HEK293 (cell line): ENCODE measurements at regions not wholly inside any gene's neighbourhood (a gene's known extent, or its start where the extent isn't known, plus 50 kb on each side); places are given as distances from the start of the nearest gene placed in this dataset.

Source experiments
- CTCF ChIA-PET: fragments of 350-600 bp; formaldehyde crosslinking; extraction: SDS; loops from one replicate; lab custom pipeline; 2021; ENCODE audit warnings: antibody characterized with exemption; lab: Yijun Ruan, JAX
- POLR2A ChIA-PET: fragments of 300-600 bp; formaldehyde crosslinking; extraction: SDS; loops from one replicate; lab custom pipeline; 2020; ENCODE audit warnings: antibody characterized with exemption, inconsistent platforms; lab: Yijun Ruan, JAX
- H3K27ac ChIP-seq: fragments of 200-500 bp; sonication (Bioruptor generic); 2 replicates; pipeline ENCODE4 v1.5.1; 2014; ENCODE audit warnings: low read depth, low read length, control low read depth, inconsistent platforms; ENCODE audit errors: extremely low read depth
- H3K36me3 ChIP-seq, 2 experiments: fragments of 200-500 bp in 1 of 2; sonication (Bioruptor generic) in 1 of 2; 1 replicate in 1 of 2; 2 replicates in 1 of 2; pipeline ENCODE4 v1.5.1; 2014 to 2017; ENCODE audit warnings: inconsistent platforms in 2 of 2, low read length in 2 of 2; ENCODE audit not compliant: control insufficient read depth in 2 of 2, insufficient read depth in 1 of 2
- H3K4me1 ChIP-seq: fragments of 200-500 bp; sonication (Bioruptor generic); 2 replicates; pipeline ENCODE4 v1.5.1; 2014; ENCODE audit warnings: mild to moderate bottlenecking, low read length, inconsistent platforms; ENCODE audit not compliant: control insufficient read depth, insufficient read depth
- H3K4me3 ChIP-seq: 2 replicates; pipeline ENCODE4 v1.5.1; 2011; ENCODE audit warnings: low read depth, mild to moderate bottlenecking, control low read depth, low read length, moderate library complexity
- H3K9me3 ChIP-seq: fragments of 200-500 bp; sonication (Bioruptor generic); 2 replicates; pipeline ENCODE4 v1.5.1; 2014; ENCODE audit warnings: low read depth, low read length, inconsistent platforms; ENCODE audit not compliant: control insufficient read depth, insufficient read depth
- BCL11B ChIP-seq: fragments of 450-650 bp; formaldehyde crosslinking; IDR thresholded peaks from 2 replicates; pipeline ENCODE4 v1.5.1; 2016; ENCODE audit warnings: low read depth, missing biosample characterization, missing genetic modification characterization
- GFI1B ChIP-seq: fragments of 450-650 bp; formaldehyde crosslinking; IDR thresholded peaks from 2 replicates; pipeline ENCODE4 v1.5.1; 2016; ENCODE audit warnings: missing biosample characterization, missing genetic modification characterization
- KLF9 ChIP-seq: fragments of 450-650 bp; formaldehyde crosslinking; IDR thresholded peaks from 2 replicates; pipeline ENCODE4 v1.5.1; 2016; ENCODE audit warnings: missing biosample characterization, missing genetic modification characterization, low read depth
- OSR2 ChIP-seq: fragments of 450-650 bp; formaldehyde crosslinking; IDR thresholded peaks from 2 replicates; pipeline ENCODE4 v1.5.1; 2016; ENCODE audit warnings: missing biosample characterization, missing genetic modification characterization
- SETDB1 ChIP-seq: IDR thresholded peaks from one replicate; pipeline ENCODE4 v1.6.1; 2017; ENCODE audit warnings: mild to moderate bottlenecking, low read length, moderate library complexity, mixed read lengths; ENCODE audit not compliant: insufficient read length
- ZBTB8A ChIP-seq: fragments of 450-650 bp; formaldehyde crosslinking; IDR thresholded peaks from 2 replicates; pipeline ENCODE4 v1.5.1; 2016; ENCODE audit warnings: missing biosample characterization, missing genetic modification characterization
- ZFP3 ChIP-seq: fragments of 450-650 bp; formaldehyde crosslinking; IDR thresholded peaks from 2 replicates; pipeline ENCODE4 v1.5.1; 2016; ENCODE audit warnings: low read depth, missing biosample characterization, missing genetic modification characterization
- ZNF16 ChIP-seq: fragments of 450-650 bp; formaldehyde crosslinking; IDR thresholded peaks from 2 replicates; pipeline ENCODE4 v1.5.1; 2016; ENCODE audit warnings: low read depth, missing biosample characterization, missing genetic modification characterization
- ZNF404 ChIP-seq: fragments of 450-650 bp; formaldehyde crosslinking; IDR thresholded peaks from 2 replicates; pipeline ENCODE4 v1.5.1; 2017; ENCODE audit warnings: missing biosample characterization, missing genetic modification characterization
- ZNF433 ChIP-seq: fragments of 450-650 bp; formaldehyde crosslinking; IDR thresholded peaks from 2 replicates; pipeline ENCODE4 v1.5.1; 2016; ENCODE audit warnings: missing biosample characterization, missing genetic modification characterization, low read depth
- ZNF548 ChIP-seq: fragments of 450-650 bp; formaldehyde crosslinking; IDR thresholded peaks from 2 replicates; pipeline ENCODE4 v1.5.1; 2016; ENCODE audit warnings: missing biosample characterization, missing genetic modification characterization
- ZNF600 ChIP-seq: fragments of 450-650 bp; formaldehyde crosslinking; IDR thresholded peaks from 2 replicates; pipeline ENCODE4 v1.5.1; 2016; ENCODE audit warnings: missing biosample characterization, missing genetic modification characterization
- ZNF658 ChIP-seq: fragments of 450-650 bp; formaldehyde crosslinking; IDR thresholded peaks from 2 replicates; pipeline ENCODE4; 2016; ENCODE audit warnings: missing biosample characterization, missing genetic modification characterization
- ZSCAN30 ChIP-seq: fragments of 450-650 bp; IDR thresholded peaks from 2 replicates; pipeline ENCODE4 v1.5.1; 2018; ENCODE audit warnings: missing biosample characterization, mild to moderate bottlenecking, missing genetic modification characterization, moderate library complexity
- TF ChIP-seq, protein P1 (sequence below): fragments of 450-650 bp; formaldehyde crosslinking; IDR thresholded peaks from 2 replicates; pipeline ENCODE4 v1.5.1; 2017; ENCODE audit warnings: missing biosample characterization, missing genetic modification characterization
- TF ChIP-seq, protein P2 (sequence below): fragments of 450-650 bp; formaldehyde crosslinking; IDR thresholded peaks from 2 replicates; pipeline ENCODE4 v1.5.1; 2016; ENCODE audit warnings: missing biosample characterization, missing genetic modification characterization
- TF ChIP-seq, protein P3 (sequence below): fragments of 450-650 bp; IDR thresholded peaks from 2 replicates; pipeline ENCODE4 v1.5.1; 2018; ENCODE audit warnings: missing biosample characterization, mild to moderate bottlenecking, missing genetic modification characterization
- TF ChIP-seq, protein P4 (sequence below): fragments of 450-650 bp; formaldehyde crosslinking; IDR thresholded peaks from 2 replicates; pipeline ENCODE4 v1.5.1; 2016; ENCODE audit warnings: missing biosample characterization, missing genetic modification characterization
- TF ChIP-seq, protein P5 (sequence below): fragments of 450-650 bp; formaldehyde crosslinking; IDR thresholded peaks from 2 replicates; pipeline ENCODE4 v1.5.1; 2016; ENCODE audit warnings: missing biosample characterization, missing genetic modification characterization, borderline replicate concordance

DNA sequence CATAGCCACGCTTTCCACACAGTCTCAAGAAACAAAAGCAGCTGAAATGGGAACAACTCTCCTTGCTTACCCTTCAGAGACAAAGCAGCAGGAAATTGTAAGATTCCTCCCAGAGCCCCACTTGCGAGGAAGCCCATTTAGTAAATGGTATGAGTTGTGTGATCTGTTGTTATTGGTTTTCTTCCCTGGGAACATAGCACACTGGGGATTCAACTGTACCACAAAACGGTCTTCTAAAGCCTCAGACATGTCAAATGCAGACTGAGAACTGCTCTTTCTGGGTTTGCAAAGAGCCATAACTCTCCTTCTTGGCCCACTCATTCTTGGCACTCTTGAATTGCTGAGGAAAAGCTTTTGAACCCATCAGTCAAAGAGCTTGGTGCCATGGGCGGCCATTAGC, 101.0 kb upstream of the COL8A1 start:
- no peak overlapping the region for H3K27ac ChIP-seq

DNA sequence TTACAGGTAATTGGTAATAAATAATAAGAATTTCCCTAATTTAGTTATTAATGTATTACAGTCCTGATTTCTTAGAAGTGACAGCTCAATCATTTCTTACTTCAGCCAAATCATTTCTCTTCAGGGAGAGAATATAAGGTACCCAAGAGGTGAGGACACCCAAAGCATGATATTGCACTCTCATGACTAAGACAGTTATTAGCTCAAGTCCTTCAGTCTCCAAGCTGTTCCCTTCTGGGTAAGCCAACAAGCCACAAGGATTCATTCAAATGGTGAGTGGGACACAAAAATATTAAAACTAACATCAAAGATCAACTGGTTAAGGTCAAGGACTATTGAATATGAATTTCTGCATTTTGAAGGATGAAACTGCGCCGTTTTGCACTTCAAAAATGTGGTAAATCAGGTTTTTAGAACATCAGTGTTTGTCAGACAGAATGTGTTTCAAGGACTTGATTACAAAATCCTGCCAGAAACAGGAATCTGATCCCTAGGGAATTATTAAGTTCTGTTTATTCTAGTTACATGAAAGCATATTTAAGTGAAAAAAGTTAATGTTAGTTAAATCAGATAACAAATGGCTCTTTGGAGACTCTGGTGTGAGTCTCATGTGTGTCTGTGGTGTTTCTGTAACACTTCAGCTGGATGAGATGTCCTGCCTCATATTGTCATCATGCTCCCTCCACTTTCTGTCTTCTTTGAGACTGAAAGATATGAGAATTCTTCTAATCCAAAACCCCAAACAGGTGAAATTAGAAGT, 101.7 kb upstream of the COL8A1 start:
- H3K4me1 ChIP-seq: no peaks in the 10 kb centered on the region
- H3K4me3 ChIP-seq: no peak overlapping the region
- ChIA-PET POLR2A (no interaction called here), CTCF (no interaction called here)
- H3K9me3 ChIP-seq: no peaks in the 10 kb centered on the region
- H3K36me3 ChIP-seq: no peaks in the 10 kb centered on the region
- no peak overlapping the region for H3K27ac ChIP-seq
- TF ChIP-seq SETDB1 (no peak), ZSCAN30 (tag by site-specific recombination) (no peak), KLF9 (tag by site-specific recombination) (no peak), ZFP3 (tag by site-specific recombination) (no peak)
- TF ChIP-seq, protein P1, sequence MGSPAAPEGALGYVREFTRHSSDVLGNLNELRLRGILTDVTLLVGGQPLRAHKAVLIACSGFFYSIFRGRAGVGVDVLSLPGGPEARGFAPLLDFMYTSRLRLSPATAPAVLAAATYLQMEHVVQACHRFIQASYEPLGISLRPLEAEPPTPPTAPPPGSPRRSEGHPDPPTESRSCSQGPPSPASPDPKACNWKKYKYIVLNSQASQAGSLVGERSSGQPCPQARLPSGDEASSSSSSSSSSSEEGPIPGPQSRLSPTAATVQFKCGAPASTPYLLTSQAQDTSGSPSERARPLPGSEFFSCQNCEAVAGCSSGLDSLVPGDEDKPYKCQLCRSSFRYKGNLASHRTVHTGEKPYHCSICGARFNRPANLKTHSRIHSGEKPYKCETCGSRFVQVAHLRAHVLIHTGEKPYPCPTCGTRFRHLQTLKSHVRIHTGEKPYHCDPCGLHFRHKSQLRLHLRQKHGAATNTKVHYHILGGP: no peak
- TF ChIP-seq, all 188 proteins: peak for 0

More for the DNA sequence above, 101.0 kb upstream of the COL8A1 start:
- Histone ChIP-seq H3K4me1 (no peaks in the 10 kb centered on the region), H3K4me3 (no peak overlapping the region), H3K36me3 (no peaks in the 10 kb centered on the region), H3K9me3 (no peaks in the 10 kb centered on the region)
- POLR2A ChIA-PET: no interaction called here
- TF ChIP-seq, protein P2, sequence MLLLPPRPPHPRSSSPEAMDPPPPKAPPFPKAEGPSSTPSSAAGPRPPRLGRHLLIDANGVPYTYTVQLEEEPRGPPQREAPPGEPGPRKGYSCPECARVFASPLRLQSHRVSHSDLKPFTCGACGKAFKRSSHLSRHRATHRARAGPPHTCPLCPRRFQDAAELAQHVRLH: no peak
- TF ChIP-seq GFI1B (tag by site-specific recombination) (no peak), ZNF404 (no peak), ZNF658 (tag by site-specific recombination) (no peak), BCL11B (tag by site-specific recombination) (no peak), OSR2 (tag by site-specific recombination) (no peak), ZNF548 (tag by site-specific recombination) (no peak), ZNF16 (tag by site-specific recombination) (no peak), ZNF433 (no peak), ZNF600 (tag by site-specific recombination) (no peak), ZBTB8A (tag by site-specific recombination) (no peak)
- TF ChIP-seq, protein P3, sequence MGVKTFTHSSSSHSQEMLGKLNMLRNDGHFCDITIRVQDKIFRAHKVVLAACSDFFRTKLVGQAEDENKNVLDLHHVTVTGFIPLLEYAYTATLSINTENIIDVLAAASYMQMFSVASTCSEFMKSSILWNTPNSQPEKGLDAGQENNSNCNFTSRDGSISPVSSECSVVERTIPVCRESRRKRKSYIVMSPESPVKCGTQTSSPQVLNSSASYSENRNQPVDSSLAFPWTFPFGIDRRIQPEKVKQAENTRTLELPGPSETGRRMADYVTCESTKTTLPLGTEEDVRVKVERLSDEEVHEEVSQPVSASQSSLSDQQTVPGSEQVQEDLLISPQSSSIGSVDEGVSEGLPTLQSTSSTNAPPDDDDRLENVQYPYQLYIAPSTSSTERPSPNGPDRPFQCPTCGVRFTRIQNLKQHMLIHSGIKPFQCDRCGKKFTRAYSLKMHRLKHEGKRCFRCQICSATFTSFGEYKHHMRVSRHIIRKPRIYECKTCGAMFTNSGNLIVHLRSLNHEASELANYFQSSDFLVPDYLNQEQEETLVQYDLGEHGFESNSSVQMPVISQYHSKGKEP (tag by site-specific recombination): no peak
- TF ChIP-seq, protein P4, sequence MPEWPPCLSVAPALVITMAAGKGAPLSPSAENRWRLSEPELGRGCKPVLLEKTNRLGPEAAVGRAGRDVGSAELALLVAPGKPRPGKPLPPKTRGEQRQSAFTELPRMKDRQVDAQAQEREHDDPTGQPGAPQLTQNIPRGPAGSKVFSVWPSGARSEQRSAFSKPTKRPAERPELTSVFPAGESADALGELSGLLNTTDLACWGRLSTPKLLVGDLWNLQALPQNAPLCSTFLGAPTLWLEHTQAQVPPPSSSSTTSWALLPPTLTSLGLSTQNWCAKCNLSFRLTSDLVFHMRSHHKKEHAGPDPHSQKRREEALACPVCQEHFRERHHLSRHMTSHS (tag by site-specific recombination): no peak
- TF ChIP-seq, protein P5, sequence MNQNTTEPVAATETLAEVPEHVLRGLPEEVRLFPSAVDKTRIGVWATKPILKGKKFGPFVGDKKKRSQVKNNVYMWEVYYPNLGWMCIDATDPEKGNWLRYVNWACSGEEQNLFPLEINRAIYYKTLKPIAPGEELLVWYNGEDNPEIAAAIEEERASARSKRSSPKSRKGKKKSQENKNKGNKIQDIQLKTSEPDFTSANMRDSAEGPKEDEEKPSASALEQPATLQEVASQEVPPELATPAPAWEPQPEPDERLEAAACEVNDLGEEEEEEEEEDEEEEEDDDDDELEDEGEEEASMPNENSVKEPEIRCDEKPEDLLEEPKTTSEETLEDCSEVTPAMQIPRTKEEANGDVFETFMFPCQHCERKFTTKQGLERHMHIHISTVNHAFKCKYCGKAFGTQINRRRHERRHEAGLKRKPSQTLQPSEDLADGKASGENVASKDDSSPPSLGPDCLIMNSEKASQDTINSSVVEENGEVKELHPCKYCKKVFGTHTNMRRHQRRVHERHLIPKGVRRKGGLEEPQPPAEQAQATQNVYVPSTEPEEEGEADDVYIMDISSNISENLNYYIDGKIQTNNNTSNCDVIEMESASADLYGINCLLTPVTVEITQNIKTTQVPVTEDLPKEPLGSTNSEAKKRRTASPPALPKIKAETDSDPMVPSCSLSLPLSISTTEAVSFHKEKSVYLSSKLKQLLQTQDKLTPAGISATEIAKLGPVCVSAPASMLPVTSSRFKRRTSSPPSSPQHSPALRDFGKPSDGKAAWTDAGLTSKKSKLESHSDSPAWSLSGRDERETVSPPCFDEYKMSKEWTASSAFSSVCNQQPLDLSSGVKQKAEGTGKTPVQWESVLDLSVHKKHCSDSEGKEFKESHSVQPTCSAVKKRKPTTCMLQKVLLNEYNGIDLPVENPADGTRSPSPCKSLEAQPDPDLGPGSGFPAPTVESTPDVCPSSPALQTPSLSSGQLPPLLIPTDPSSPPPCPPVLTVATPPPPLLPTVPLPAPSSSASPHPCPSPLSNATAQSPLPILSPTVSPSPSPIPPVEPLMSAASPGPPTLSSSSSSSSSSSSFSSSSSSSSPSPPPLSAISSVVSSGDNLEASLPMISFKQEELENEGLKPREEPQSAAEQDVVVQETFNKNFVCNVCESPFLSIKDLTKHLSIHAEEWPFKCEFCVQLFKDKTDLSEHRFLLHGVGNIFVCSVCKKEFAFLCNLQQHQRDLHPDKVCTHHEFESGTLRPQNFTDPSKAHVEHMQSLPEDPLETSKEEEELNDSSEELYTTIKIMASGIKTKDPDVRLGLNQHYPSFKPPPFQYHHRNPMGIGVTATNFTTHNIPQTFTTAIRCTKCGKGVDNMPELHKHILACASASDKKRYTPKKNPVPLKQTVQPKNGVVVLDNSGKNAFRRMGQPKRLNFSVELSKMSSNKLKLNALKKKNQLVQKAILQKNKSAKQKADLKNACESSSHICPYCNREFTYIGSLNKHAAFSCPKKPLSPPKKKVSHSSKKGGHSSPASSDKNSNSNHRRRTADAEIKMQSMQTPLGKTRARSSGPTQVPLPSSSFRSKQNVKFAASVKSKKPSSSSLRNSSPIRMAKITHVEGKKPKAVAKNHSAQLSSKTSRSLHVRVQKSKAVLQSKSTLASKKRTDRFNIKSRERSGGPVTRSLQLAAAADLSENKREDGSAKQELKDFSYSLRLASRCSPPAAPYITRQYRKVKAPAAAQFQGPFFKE (tag by site-specific recombination): no peak
- CTCF ChIA-PET: no interaction called here
